GM18907 (cell line): ENCODE measurements at regions not wholly inside any gene's neighbourhood (a gene's known extent, or its start where the extent isn't known, plus 50 kb on each side); places are given as distances from the start of the nearest gene placed in this dataset.

Source experiments
- ATAC-seq: cut with Tn5 transposase; IDR thresholded peaks from one replicate; pipeline ENCODE4 v1.9.1; 2021; ENCODE audit warnings: mild to moderate bottlenecking, moderate library complexity; ENCODE audit not compliant: unreplicated experiment

DNA sequence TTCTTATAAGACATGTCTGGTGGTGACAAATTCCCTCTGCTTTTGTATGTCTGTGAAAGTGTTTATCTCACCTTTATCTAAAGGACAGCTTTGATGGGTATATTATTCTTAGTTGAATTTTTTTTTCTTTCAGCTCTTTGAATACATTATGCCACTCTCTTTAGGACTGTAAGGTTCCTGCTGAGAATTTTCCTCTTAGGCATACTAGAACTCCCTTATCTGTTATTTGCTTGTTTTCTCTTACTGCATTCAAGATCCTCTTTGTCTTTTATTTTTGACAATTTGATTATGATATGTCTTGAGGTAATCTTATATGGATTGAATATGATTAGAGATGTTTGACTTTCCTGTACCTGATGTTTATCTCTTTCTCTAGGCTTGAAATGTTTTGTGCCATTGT lies 1328.4 kb downstream of the PCDH9 start:
- no peak for ATAC-seq

GRCh38 chr13:65894049-65894448 lies 1336.1 kb downstream of the PCDH9 start:
- no peak for ATAC-seq

GRCh38 chr13:65892859-65893258 lies 1337.3 kb downstream of the PCDH9 start:
- no peak for ATAC-seq

DNA sequence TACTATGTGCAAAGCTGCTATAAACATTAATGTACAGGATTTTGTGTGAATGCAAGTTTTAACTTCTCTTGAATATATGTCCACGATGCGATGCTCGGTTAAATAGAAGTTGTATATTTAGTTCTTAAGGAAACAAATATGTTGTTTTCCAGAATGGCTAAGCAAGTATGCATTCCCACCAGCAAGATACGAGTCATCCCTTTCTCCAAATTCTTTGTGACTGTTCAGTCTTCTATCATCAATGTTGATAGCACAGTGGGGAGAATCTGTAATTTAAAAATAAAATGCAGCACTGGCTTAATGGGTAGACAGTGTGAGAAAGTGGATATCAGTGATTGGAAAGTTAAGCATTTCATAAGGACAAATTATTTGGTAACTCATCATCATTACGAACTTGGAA lies 1340.8 kb downstream of the PCDH9 start:
- ATAC-seq, result no peak

- ATAC-seq, result no peak
These were observed 1347.3 kb downstream of the PCDH9 start for GRCh38 chr13:65882810-65883209.

DNA sequence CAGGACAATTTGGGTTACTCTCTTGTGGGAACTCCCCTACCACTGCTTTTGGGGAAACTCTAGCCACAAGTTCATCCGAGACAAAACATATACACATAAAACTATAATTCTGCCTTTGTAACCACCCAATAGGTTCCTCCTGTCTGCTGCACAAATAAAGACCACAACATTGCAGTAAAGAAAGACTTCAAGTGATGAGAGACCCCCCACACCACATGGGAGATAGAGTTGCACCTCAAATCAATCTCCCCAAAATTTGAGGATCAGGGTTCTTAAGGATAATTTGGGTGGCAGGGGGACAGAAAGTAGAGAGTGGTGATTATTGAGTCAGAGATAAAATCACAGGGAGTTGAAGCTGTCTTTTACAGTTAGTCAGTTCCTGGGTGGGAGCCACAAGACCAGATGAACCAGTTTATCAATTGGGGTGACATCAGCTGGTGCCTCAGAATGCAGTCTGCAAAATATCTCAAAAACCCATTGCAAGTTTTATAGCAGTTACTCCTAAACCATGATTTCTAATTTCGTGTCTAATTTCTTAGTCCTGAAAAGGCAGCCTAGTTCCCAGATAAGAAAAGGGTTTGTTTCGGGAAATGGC lies 1348.5 kb downstream of the PCDH9 start:
- ATAC-seq, result no peak

DNA sequence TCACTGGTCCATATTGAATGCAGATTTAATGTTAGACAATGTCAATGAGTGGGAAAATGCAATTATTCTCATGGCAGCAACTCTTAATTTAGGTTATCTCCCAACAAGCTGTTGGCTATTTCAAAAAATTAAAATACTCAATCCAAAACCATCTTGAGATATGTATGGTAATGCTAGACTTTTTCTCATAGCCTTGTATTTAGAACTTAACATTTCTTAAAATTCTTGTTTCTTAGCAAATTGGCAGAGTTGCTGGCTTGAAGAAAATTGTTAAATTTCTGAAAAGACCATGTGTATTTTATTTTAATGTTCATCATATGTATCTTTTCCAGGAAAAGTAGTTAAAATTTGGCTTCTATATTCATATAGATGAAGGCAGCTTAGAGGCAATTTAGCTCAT lies 1355.1 kb downstream of the PCDH9 start:
- ATAC-seq, result no peak

- no peak for ATAC-seq
These were observed 1357.7 kb downstream of the PCDH9 start for GRCh38 chr13:65872448-65872847.

DNA sequence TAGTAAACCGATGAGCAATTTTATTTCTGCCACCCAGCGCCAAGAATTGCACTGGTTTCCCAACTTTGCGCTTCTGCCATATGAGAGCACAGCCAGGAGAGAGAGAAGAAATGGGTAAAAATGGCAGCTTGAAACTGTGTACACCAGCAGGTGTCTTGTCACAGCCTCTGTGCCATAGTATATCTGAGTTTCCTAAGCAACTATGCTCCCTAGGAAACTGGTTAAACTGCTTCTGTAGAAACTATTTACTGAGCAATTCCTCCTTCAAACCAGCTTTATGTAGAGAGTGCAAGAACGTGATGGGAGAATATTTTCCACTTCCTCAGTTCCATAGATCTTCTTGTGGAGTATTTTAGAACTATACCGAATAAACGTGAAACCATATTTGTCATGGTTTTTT lies 1361.3 kb downstream of the PCDH9 start:
- no peak for ATAC-seq

DNA sequence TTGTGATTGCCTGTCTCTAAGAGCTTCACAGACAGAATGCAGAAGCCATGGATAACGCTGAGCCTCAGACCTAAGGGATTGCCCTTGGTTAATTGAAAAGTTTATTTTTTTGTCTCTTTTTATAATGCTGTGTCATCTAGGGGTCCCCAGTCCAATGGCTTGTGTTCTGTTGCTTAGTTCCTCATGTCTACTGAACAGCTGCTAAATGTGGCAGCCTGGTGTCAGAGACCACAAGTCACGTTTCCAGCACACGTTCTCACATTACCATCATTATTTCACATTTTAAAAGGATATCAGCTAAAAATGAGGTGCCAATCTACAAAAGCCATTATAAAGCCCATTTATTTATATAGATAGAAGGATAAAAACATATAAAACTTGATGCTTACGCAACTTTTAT lies 1362.0 kb downstream of the PCDH9 start:
- ATAC-seq, result no peak

- no peak for ATAC-seq
These were observed 1364.0 kb downstream of the PCDH9 start for GRCh38 chr13:65866138-65866537.

GRCh38 chr13:65865206-65865605 lies 1364.9 kb downstream of the PCDH9 start:
- no peak for ATAC-seq

- ATAC-seq, result no peak
These were observed 1366.1 kb downstream of the PCDH9 start for GRCh38 chr13:65864039-65864438.

DNA sequence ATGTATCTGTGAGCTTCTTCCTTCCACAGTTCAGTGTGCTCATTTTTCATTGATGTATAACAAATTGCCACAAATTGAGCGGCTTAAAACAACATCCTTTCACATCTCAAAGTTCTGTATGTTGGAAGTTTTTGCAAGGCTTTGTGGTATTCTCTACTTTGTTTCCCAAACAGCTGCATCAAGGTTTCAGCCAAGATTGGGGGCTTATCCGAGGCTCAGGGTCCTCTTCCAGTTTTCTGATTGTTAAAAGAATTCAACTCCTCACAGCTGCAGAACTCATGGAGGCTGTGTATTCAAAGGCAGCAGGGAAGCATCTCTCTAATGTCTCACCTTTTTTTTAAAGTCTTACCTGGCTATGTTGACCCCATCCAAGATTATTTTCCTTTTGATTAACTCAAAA lies 1369.8 kb downstream of the PCDH9 start:
- no peak for ATAC-seq

DNA sequence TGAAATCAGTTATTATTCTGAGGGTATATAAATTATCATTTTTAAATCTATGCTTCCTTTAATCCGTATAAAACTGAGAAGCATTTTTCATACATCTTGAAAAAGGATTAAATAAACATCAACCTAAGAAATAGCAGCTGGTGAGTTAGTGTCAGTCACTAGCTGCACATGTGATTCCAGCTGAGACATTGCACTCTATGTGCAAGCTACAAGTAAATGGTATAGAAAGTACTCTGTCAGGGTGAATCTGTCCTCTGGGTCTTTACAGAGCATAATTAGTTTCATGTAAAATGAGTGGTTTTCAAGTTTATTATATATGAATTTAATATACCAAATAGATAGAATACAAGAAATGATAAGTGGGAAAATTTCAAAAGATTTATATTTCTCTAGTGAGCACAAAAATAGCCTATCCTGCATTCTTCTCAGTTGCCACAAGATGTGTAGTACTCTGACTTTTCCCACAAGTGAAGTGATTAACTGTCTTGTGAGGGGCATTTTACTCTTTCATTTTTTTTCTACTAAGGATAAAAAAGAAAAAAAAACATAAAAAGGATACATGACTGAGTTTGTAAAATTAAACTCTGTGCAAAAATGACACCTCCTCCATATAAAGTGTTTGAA lies 1372.1 kb downstream of the PCDH9 start:
- no peak for ATAC-seq

DNA sequence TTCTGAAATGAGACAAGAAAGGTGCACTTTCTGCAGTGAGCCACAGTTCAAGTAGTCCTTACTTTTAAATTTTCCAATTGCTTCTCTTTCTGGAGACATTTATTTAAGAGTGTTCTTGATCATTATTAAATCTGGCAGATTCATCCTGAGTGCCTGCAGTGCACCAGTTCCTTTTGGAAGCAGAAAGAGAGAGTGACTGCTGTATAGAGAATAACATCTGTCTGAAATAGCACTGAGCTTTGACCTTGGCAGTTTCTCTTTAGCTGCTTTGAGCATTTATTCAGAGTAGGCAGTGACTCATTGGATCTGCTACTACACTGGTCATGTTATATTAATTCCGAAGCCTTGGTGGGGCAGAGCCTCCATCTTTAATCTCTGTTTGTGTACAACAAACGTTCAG lies 1373.7 kb downstream of the PCDH9 start:
- ATAC-seq, result no peak

DNA sequence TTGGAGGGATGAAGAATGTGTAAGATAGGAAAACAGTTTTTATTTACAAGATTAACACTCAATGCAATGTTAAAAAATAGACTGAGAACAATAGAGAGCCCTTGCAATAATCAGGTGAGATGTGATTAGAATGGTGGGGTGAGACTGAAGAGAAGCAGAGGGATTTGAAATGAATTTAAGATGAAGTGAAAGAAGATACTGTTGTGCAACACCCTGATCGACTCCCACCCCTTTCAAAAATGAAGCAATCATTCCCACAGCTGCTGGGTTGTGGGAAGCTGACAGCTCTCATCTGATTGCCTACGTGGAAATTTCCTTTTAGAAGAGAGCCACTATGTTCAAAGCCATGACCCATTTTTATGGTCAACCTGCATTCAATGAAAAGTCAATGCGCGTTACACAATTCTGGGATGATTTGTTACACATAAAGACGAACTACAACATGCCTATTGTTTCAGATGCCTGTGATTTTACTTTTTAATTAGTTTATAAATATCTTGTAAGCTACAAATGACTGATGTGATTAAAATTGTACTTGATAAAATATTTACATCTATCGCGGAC lies 1374.8 kb downstream of the PCDH9 start:
- no peak for ATAC-seq

DNA sequence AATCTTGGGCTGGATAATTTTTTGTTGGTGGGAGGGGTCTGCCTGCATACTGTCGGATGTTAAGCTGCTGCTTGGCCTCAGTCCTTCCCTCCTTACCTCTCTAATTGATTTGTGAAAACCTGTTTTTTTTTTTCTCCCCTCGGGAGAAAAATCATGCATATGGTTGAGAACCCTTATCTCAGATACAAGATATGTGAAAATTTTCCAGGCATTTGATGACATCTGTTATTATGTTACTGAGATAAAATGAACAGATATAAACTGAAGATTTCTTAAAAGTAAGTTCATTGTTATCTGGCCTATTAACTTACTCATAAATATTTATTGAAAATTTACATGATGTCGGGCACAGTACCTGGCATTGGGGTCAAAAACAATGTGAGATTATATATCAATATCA lies 1375.7 kb downstream of the PCDH9 start:
- ATAC-seq, result no peak

GRCh38 chr13:65844266-65844841 lies 1385.8 kb downstream of the PCDH9 start:
- ATAC-seq, result no peak

DNA sequence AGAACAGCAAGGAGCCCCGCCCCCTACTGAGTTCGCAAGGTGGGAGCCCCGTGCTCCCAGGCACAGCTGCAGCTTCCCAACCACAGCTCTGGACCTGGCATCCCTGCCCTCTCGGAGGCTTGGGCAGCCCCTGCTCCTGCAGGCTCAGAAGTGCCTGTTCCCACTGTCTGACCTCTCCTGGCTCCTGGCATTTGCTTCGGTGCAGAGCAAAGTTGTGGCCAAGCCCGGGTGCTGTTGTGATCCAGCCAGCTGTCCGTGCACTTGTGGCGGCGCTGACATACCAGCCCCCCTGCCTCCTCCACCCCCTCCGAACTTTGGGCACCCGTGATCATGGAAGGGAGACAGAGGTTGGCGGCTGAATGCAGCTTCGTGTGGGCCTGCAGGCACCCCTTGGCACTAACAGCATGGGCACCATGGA lies 1386.8 kb downstream of the PCDH9 start:
- ATAC-seq, result no peak

- no peak for ATAC-seq
These were observed 1389.0 kb downstream of the PCDH9 start for GRCh38 chr13:65841156-65841555.

DNA sequence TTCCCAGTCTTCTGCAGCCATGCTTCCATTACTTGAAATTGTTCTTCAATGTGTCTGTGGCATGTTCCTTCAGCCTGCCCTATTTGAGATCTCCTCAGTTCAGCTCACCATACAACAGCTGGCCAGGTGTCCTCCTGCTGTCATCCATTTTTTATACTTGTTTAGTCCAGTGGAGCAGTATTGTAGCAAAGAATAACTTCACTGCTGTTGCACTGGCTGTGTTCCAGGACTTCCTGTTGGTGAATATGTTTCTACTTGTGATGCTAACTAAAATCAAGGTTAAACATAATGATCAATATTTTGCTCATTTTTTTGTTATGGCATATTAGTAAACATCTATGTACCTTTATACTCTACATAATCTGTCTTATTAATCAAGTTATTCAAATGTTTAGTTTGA lies 1394.1 kb downstream of the PCDH9 start:
- no peak for ATAC-seq
